BLaER1 (cell line): ENCODE measurements at regions not wholly inside any gene's neighbourhood (a gene's known extent, or its start where the extent isn't known, plus 50 kb on each side); places are given as distances from the start of the nearest gene placed in this dataset.

Experiments used
- H3K27ac ChIP-seq: shearing (Covaris generic); formaldehyde crosslinking; 2 replicates; pipeline ENCODE4 v1.8.1; 2022
- H3K27me3 ChIP-seq: shearing (Covaris generic); formaldehyde crosslinking; 2 replicates; pipeline ENCODE4 v1.8.1; 2022
- H3K36me3 ChIP-seq: shearing (Covaris generic); formaldehyde crosslinking; 2 replicates; pipeline ENCODE4 v1.8.1; 2022
- H3K4me1 ChIP-seq: shearing (Covaris generic); formaldehyde crosslinking; 2 replicates; pipeline ENCODE4 v1.8.1; 2022
- H3K4me2 ChIP-seq: shearing (Covaris generic); formaldehyde crosslinking; 2 replicates; pipeline ENCODE4 v1.8.1; 2022
- H3K4me3 ChIP-seq: shearing (Covaris generic); formaldehyde crosslinking; 2 replicates; pipeline ENCODE4 v1.8.1; 2022
- H3K9ac ChIP-seq: shearing (Covaris generic); formaldehyde crosslinking; 2 replicates; pipeline ENCODE4 v1.8.1; 2022
- H3K9me3 ChIP-seq: shearing (Covaris generic); formaldehyde crosslinking; 2 replicates; pipeline ENCODE4 v1.8.1; 2022
- H4K20me1 ChIP-seq: shearing (Covaris generic); formaldehyde crosslinking; 2 replicates; pipeline ENCODE4 v1.8.1; 2022
- Cebpa-rat ChIP-seq: shearing (Covaris generic); IDR thresholded peaks from 2 replicates; pipeline ENCODE4 v1.8.1; 2022

DNA sequence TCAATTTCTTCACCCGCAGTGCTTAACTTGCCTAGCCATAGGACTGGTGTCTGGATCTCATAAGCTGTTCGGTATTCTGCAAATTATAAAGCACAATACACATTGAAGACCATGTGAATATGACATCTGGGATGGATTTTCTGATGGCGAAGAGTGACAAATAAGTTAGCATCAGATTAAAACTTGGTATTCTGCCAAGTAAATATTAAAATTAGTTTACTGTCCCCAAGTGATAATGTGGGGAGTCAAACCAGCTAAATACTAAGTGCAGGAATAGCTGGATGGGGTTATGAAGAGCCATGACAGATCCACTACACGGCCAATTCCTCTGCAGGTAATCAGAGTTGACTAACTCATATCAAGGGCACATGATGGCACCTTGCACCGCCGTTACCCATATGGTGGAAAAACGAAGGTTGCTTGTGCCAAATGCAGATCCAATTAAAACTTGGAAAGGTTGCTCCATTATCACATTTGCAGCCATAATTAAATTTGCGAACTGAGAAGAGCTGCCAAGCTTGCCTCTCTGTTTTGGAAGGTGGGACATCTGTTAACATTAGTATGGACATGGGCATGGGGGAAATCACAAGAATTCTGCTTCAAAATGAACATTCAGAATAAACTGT is 114.9 kb upstream of the TOM1L1 start:
- Histone ChIP-seq H3K4me3 (no peak overlapping the region), H3K27me3 (no peaks in the 10 kb centered on the region), H3K9me3 (no peaks in the 10 kb centered on the region), H3K27ac (no peak overlapping the region), H3K9ac (no peak overlapping the region), H3K4me1 (no peaks in the 10 kb centered on the region), H3K36me3 (no peaks in the 10 kb centered on the region), H4K20me1 (no peaks in the 10 kb centered on the region), H3K4me2 (no peak overlapping the region)
- TF ChIP-seq Cebpa-rat: no peak

DNA sequence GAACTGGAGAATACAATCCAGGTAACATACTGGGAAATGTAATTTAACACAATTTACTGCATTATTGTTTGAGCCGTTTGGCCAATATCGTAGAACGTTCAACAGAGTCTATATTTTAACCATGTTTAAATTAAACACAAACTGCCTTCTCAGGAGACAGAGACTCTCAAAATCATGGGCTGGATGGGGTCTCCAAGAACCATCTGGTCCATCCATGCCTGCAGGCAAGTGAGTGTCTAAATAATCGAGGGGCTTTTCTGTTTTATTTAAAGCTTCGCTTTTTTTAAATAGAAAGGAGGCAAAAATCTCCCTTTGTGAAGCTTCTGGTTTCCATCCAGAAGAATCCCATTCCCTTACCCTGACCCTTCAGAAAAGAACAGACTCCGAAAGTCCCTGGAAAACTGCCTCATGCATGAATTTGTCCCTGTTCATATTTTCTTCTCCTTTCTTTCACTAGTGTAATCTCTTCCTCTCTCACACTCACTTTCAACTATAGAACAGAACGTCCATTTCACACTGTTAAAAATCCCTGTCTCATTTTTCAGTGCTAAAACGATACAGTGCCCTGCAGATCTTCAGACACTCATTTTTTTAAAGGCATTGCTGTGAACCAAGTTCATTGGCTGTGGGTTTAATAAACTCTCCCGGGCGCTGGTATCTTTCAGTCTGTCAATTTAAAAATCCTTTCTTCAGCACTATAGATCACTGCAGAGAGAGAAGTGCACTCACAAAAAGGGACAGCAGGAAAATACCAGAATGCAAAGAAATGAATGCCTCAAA is 111.4 kb upstream of the TOM1L1 start:
- no peaks in the 10 kb centered on the region for H3K36me3 ChIP-seq
- H3K27me3 ChIP-seq: no peaks in the 10 kb centered on the region
- no peaks in the 10 kb centered on the region for H4K20me1 ChIP-seq
- no peak overlapping the region for H3K27ac ChIP-seq
- no peaks in the 10 kb centered on the region for H3K4me1 ChIP-seq
- no peak overlapping the region for H3K4me2 ChIP-seq
- H3K4me3 ChIP-seq: no peak overlapping the region
- 0 out of 2 replicates have a peak, but pooled peaks cover 4% of the 10 kb centered on the region for H3K9me3 ChIP-seq
- H3K9ac ChIP-seq: no peak overlapping the region
- TF ChIP-seq Cebpa-rat: no peak

DNA sequence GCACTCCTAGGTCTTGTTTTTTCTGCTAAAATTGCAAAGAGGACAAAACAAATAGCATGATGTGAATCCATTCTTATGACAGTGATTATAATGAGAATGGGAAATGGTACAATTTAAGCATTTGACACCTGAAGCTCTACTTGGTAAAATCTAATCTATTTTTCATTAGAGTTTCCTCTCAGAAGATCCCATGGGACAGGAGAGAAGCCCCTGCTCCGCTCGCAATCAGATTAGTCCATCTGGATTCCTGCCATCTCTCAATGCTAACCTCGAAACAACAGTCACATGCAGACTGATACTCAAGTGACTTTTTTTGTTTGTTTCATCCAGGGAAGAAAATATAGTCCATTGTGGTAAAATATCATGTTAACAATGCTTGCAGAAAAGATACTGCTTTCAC is 107.4 kb upstream of the TOM1L1 start:
- Histone ChIP-seq H3K4me2 (no peak overlapping the region), H3K36me3 (no peaks in the 10 kb centered on the region), H3K27me3 (no peaks in the 10 kb centered on the region), H3K4me3 (no peak overlapping the region), H3K4me1 (no peaks in the 10 kb centered on the region), H3K27ac (no peak overlapping the region), H3K9ac (no peak overlapping the region), H3K9me3 (0 out of 2 replicates have a peak, but pooled peaks cover 8% of the 10 kb centered on the region), H4K20me1 (no peaks in the 10 kb centered on the region)
- no peak for TF ChIP-seq Cebpa-rat

DNA sequence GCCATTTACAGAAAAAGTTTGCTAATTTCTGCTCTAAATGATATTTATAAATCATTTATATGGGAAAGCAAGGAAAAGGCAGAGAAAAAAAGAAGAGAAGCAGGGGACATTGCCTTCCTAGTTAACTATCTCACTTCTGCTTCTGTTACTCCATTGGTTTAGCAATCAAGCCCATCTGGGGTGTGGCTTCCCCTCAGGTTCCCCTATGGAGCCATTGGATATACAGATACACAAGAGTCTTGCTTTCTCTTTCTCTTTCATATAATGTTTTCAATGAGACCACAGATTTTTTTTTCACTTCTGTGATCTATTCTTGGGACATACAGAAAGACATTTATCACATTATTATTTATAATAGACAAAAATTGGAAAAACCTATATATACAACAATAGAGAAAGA is 105.6 kb upstream of the TOM1L1 start:
- H3K9ac ChIP-seq: no peak overlapping the region
- no peak for TF ChIP-seq Cebpa-rat
- H3K36me3 ChIP-seq: no peaks in the 10 kb centered on the region
- no peaks in the 10 kb centered on the region for H4K20me1 ChIP-seq
- no peak overlapping the region for H3K27ac ChIP-seq
- no peak overlapping the region for H3K4me2 ChIP-seq
- no peaks in the 10 kb centered on the region for H3K27me3 ChIP-seq
- H3K9me3 ChIP-seq: 0 out of 2 replicates have a peak, but pooled peaks cover 8% of the 10 kb centered on the region
- H3K4me3 ChIP-seq: no peak overlapping the region
- no peaks in the 10 kb centered on the region for H3K4me1 ChIP-seq

DNA sequence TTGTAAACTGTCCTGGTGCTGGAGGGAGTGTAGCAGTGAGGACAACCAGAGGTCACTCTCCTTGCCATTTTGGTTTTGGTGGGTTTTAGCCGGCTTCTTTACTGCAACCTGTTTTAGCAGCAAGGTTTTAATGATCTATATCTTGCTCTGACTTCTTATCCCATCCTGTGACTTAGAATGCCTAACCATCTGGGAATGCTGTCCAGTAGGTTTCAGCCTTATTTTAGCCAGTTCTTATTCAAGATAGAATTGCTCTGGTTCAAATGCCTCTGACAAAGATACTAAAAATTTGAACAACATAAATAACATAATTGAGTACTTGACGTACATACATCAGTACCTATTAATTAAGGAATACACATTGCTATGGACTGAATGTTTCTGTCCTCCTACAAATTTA is 93.3 kb upstream of the TOM1L1 start:
- Histone ChIP-seq H3K4me2 (no peak overlapping the region), H3K27ac (no peak overlapping the region), H4K20me1 (no peaks in the 10 kb centered on the region), H3K36me3 (no peaks in the 10 kb centered on the region), H3K4me3 (no peak overlapping the region), H3K4me1 (no peaks in the 10 kb centered on the region), H3K9me3 (no peaks in the 10 kb centered on the region), H3K27me3 (no peaks in the 10 kb centered on the region), H3K9ac (no peak overlapping the region)
- no peak for TF ChIP-seq Cebpa-rat

- H4K20me1 ChIP-seq: no peaks in the 10 kb centered on the region
- H3K9me3 ChIP-seq: no peaks in the 10 kb centered on the region
- H3K27ac ChIP-seq: no peak overlapping the region
- H3K4me1 ChIP-seq: no peaks in the 10 kb centered on the region
- no peak overlapping the region for H3K4me3 ChIP-seq
- TF ChIP-seq Cebpa-rat: no peak
- H3K27me3 ChIP-seq: no peaks in the 10 kb centered on the region
- H3K4me2 ChIP-seq: no peak overlapping the region
- no peaks in the 10 kb centered on the region for H3K36me3 ChIP-seq
- no peak overlapping the region for H3K9ac ChIP-seq
Measured at GRCh38 chr17:54813896-54814295, 86.8 kb upstream of the TOM1L1 start.

- no peak overlapping the region for H3K9ac ChIP-seq
- no peaks in the 10 kb centered on the region for H3K27me3 ChIP-seq
- H4K20me1 ChIP-seq: no peaks in the 10 kb centered on the region
- TF ChIP-seq Cebpa-rat: no peak
- no peaks in the 10 kb centered on the region for H3K36me3 ChIP-seq
- H3K4me2 ChIP-seq: no peak overlapping the region
- no peaks in the 10 kb centered on the region for H3K9me3 ChIP-seq
- no peak overlapping the region for H3K27ac ChIP-seq
- H3K4me1 ChIP-seq: no peaks in the 10 kb centered on the region
- no peak overlapping the region for H3K4me3 ChIP-seq
Measured at GRCh38 chr17:54814371-54814770, 86.3 kb upstream of the TOM1L1 start.

DNA sequence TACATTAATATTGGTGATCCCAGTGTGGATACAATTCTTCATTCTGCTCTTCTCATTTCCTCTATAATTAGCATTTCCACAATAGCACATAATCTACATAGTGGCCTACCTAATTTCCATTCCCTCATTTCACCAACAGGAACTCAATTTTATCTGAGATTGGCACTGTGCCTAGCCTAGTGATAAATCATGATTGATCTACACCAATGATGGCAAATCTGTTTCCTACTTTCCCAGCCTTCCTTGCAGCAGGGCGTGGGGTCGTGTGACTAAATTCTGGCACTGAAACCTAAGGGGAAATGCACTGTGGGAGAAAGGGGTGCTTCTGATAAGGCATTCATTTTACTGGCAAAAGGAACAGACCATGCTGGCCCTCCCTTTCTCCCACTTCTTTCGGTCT is 66.6 kb upstream of the TOM1L1 start:
- Histone ChIP-seq H3K4me3 (no peak overlapping the region), H3K27ac (no peak overlapping the region), H3K9ac (no peak overlapping the region), H3K4me1 (no peaks in the 10 kb centered on the region), H3K4me2 (no peak overlapping the region), H3K27me3 (no peaks in the 10 kb centered on the region), H3K36me3 (no peaks in the 10 kb centered on the region), H3K9me3 (peaks cover 16% of the 10 kb centered on the region), H4K20me1 (no peaks in the 10 kb centered on the region)
- TF ChIP-seq Cebpa-rat: no peak

GRCh38 chr17:54835015-54835414 is 65.6 kb upstream of the TOM1L1 start:
- H3K4me1 ChIP-seq: no peaks in the 10 kb centered on the region
- peaks cover 16% of the 10 kb centered on the region for H3K9me3 ChIP-seq
- H3K27me3 ChIP-seq: no peaks in the 10 kb centered on the region
- no peak overlapping the region for H3K4me3 ChIP-seq
- no peak overlapping the region for H3K27ac ChIP-seq
- H3K9ac ChIP-seq: no peak overlapping the region
- H4K20me1 ChIP-seq: no peaks in the 10 kb centered on the region
- H3K4me2 ChIP-seq: no peak overlapping the region
- no peaks in the 10 kb centered on the region for H3K36me3 ChIP-seq
- TF ChIP-seq Cebpa-rat: no peak

DNA sequence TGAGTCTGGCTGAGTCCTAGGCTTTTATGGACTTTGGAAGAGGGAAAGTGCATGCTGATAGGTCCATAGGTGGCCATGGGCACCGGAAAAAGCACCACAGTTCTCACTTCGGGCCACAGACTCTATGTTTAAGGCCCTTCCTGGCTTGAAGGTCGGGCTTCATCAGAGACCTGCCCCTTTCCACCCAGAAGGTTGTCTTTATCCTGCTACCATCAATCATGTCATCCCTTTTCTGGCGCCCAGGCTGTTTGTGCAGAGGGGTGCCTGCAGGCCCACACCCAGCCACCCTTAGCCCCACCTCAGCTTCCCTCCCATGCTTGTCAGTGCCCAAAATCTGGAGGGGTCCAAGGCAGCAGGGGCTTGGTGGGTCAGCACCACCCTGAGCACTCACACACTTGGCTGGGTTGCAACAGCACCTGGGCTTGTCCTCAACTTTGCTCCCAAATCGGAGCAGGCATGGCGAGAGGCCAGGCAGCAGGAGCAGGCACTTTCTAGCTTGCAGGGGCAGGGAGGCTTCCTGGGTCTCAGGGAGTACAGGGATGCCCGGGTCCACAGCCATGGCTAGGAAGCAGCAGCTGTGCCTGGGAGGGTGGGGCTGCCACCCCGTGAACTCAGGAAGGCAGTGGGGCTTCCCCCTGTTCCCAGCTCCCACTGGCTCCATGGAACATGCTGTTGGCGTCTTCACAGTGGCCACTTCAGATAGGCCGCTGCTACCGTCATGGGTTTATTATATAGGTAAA is 63.8 kb upstream of the TOM1L1 start:
- Histone ChIP-seq H3K4me2 (no peak overlapping the region), H3K4me3 (no peak overlapping the region), H3K27ac (no peak overlapping the region), H3K9ac (no peak overlapping the region), H3K9me3 (peaks cover 16% of the 10 kb centered on the region), H3K27me3 (no peaks in the 10 kb centered on the region), H3K4me1 (no peaks in the 10 kb centered on the region), H3K36me3 (no peaks in the 10 kb centered on the region), H4K20me1 (no peaks in the 10 kb centered on the region)
- TF ChIP-seq Cebpa-rat: no peak
